Loucy (cell line): ENCODE measurements at regions not wholly inside any gene's neighbourhood (a gene's known extent, or its start where the extent isn't known, plus 50 kb on each side); places are given as distances from the start of the nearest gene placed in this dataset.

Source experiments
- EZH2phosphoT487 ChIP-seq: fragments of 200-600 bp; IDR thresholded peaks from 2 replicates; pipeline ENCODE4 v1.6.1; 2018; ENCODE audit warnings: antibody characterized with exemption, mild to moderate bottlenecking, moderate library complexity, borderline replicate concordance
- TF ChIP-seq, protein P1 (sequence below): fragments of 200-600 bp; sonication (generic); conservative IDR thresholded peaks from 2 replicates; pipeline ENCODE4 v1.5.1; 2014; ENCODE audit warnings: mild to moderate bottlenecking, antibody characterized with exemption, low read length

DNA sequence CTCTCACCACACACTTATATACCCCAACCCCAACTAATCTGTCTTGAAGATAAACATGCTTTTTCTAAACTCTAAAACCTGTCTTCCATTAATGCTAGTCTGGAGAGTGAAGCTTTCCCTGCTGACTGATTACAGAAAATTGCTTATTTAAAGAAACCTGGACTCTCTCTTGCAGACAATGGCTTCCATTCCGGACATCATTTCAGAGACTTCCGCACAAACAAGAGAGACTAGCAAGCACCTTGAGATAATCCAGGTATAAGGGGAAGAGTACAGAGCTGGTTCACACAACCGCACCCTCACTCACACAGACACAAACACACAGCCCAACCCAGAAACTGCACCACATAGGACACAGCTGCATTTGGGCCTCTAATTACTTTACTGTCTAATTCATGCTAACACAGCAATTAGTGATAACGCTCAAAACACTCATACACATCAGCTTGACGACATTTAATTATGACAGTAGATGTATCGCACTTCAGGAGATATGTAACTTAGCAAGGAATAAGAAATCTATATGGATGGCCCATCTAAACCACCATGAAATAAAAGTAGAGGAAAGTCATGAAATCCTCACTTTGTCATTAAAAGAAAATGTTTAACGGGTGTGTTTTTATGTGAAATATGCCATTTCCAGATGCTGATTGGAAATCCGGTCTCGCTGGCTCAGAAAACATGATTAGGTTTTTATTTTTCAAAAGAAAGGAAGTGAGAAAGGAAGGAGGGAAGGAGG, 138.1 kb upstream of the JARID2 start:
- TF ChIP-seq, protein P1, sequence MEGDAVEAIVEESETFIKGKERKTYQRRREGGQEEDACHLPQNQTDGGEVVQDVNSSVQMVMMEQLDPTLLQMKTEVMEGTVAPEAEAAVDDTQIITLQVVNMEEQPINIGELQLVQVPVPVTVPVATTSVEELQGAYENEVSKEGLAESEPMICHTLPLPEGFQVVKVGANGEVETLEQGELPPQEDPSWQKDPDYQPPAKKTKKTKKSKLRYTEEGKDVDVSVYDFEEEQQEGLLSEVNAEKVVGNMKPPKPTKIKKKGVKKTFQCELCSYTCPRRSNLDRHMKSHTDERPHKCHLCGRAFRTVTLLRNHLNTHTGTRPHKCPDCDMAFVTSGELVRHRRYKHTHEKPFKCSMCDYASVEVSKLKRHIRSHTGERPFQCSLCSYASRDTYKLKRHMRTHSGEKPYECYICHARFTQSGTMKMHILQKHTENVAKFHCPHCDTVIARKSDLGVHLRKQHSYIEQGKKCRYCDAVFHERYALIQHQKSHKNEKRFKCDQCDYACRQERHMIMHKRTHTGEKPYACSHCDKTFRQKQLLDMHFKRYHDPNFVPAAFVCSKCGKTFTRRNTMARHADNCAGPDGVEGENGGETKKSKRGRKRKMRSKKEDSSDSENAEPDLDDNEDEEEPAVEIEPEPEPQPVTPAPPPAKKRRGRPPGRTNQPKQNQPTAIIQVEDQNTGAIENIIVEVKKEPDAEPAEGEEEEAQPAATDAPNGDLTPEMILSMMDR: no peak
- TF ChIP-seq EZH2phosphoT487: no peak
